ENCODE measurements at regions not wholly inside any gene's neighbourhood (a gene's known extent, or its start where the extent isn't known, plus 50 kb on each side); places are given as distances from the start of the nearest gene placed in this dataset.

DNA sequence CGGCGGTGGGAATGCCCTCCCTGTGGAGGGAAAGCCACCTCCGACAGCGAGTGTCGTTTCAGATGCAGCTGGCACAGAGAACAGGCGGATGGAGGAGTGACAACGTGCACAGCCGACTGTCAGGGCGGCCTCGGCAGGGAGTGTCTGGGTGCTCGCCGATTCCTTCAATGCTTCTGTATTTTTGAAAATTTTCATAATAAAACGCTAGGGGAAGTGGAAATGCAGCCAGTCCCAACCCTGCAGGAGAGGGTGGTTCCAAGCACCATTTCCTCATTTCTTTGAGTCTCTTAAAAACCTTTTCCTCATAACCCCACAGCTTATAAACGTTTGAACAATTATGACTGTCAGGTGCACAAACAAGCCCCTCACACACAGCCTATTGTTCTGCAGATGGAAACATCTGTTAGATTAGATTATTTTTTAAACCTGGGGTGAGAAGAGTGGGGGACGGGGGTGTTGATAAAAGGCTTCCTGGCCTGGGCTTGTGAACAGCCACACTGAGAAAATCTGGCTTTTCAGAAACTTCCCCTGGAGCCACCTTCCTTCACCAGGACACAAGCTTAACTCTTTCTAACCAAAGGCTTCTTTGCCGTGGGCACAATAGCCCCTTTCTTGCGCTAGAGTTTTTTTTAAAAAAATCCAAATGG lies 228.9 kb downstream of the ANKRD60 start:
- intact Hi-C loops (cut with micrococcal nuclease) = no loop called here
- H3K9me1 ChIP-seq (ENCODE audit: insufficient read depth, low read length) = no peaks in the 10 kb centered on the region
- no peak overlapping the region for H2AFZ ChIP-seq (replicated peaks; ENCODE audit: low read length, poor library complexity)
- H3K27ac ChIP-seq (ENCODE audit: insufficient read depth, low read length) = no peak overlapping the region
- no peak for DNase-seq
- H3K14ac ChIP-seq (replicated peaks; ENCODE audit: low read depth, low read length) = no peak overlapping the region
- H3K4me1 ChIP-seq (ENCODE audit: control insufficient read depth, insufficient read depth, low read length) = no peaks in the 10 kb centered on the region
- H3K18ac ChIP-seq (ENCODE audit: low read depth, low read length) = no peak overlapping the region
- CTCF ChIA-PET = no interaction called here
- H3K4me2 ChIP-seq (ENCODE audit: low read depth, low read length) = no peak overlapping the region
- H3K27me3 ChIP-seq (ENCODE audit: control insufficient read depth, insufficient read depth, low read length) = peaks cover 3% of the 10 kb centered on the region; the same call in 1 of the 2 replicates
- no peak overlapping the region for H2BK120ac ChIP-seq (ENCODE audit: low read depth, low read length)
- no peak overlapping the region for H3K56ac ChIP-seq (ENCODE audit: extremely low read depth, insufficient read depth, low read length)
- no peaks in the 10 kb centered on the region for H3K36me3 ChIP-seq (ENCODE audit: control insufficient read depth, insufficient read depth, low read length)
- dilution Hi-C loops (cut with HindIII; ENCODE audit: low sequenced_read_pairs, unreplicated experiment) = no loop called here
- WGBS, 2 experiments (ENCODE audit: extremely low coverage in 2 of 2, insufficient read length in 1 of 2) = 17% methylated on average over 3 of the region's 17 CpGs; no CpG with 5 or more reads in 1 of the 2 experiments
- H4K20me1 ChIP-seq (ENCODE audit: insufficient read depth, low read length) = no peaks in the 10 kb centered on the region
- ATAC-seq (ENCODE audit: low read depth) = no peak
- in situ Hi-C loops (cut with MboI; ENCODE audit: low sequenced_read_pairs) = no loop called here
- TF ChIP-seq RFX5 (IDR thresholded peaks at IDR 0.05; ENCODE audit: low read depth, low read length) = no peak
- TF ChIP-seq, protein P1, sequence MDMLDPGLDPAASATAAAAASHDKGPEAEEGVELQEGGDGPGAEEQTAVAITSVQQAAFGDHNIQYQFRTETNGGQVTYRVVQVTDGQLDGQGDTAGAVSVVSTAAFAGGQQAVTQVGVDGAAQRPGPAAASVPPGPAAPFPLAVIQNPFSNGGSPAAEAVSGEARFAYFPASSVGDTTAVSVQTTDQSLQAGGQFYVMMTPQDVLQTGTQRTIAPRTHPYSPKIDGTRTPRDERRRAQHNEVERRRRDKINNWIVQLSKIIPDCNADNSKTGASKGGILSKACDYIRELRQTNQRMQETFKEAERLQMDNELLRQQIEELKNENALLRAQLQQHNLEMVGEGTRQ (IDR thresholded peaks at IDR 0.05; ENCODE audit: low read depth, low read length) = no peak
- TF ChIP-seq MAZ (IDR thresholded peaks at IDR 0.05; ENCODE audit: borderline replicate concordance, low read depth, low read length) = no peak
- no peak for TF ChIP-seq CEBPB (IDR thresholded peaks at IDR 0.05; ENCODE audit: low read depth, low read length)
- TF ChIP-seq, protein P2, sequence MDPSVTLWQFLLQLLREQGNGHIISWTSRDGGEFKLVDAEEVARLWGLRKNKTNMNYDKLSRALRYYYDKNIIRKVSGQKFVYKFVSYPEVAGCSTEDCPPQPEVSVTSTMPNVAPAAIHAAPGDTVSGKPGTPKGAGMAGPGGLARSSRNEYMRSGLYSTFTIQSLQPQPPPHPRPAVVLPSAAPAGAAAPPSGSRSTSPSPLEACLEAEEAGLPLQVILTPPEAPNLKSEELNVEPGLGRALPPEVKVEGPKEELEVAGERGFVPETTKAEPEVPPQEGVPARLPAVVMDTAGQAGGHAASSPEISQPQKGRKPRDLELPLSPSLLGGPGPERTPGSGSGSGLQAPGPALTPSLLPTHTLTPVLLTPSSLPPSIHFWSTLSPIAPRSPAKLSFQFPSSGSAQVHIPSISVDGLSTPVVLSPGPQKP (IDR thresholded peaks at IDR 0.05; ENCODE audit: borderline replicate concordance, low read depth, low read length) = no peak
- no peak for TF ChIP-seq FOS (IDR thresholded peaks at IDR 0.05; ENCODE audit: low read depth, low read length)
- TF ChIP-seq, protein P3, sequence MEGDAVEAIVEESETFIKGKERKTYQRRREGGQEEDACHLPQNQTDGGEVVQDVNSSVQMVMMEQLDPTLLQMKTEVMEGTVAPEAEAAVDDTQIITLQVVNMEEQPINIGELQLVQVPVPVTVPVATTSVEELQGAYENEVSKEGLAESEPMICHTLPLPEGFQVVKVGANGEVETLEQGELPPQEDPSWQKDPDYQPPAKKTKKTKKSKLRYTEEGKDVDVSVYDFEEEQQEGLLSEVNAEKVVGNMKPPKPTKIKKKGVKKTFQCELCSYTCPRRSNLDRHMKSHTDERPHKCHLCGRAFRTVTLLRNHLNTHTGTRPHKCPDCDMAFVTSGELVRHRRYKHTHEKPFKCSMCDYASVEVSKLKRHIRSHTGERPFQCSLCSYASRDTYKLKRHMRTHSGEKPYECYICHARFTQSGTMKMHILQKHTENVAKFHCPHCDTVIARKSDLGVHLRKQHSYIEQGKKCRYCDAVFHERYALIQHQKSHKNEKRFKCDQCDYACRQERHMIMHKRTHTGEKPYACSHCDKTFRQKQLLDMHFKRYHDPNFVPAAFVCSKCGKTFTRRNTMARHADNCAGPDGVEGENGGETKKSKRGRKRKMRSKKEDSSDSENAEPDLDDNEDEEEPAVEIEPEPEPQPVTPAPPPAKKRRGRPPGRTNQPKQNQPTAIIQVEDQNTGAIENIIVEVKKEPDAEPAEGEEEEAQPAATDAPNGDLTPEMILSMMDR (conservative IDR thresholded peaks at IDR 0.05; ENCODE audit: low read depth, low read length) = no peak
- TF ChIP-seq BHLHE40 (IDR thresholded peaks at IDR 0.05; ENCODE audit: low read depth, low read length) = no peak
- no peak for TF ChIP-seq MAFK (IDR thresholded peaks at IDR 0.05; ENCODE audit: low read depth, low read length)
- no peak for TF ChIP-seq CHD1 (IDR thresholded peaks at IDR 0.05; ENCODE audit: low read depth, low read length)
- no peak for TF ChIP-seq RAD21 (IDR thresholded peaks at IDR 0.05; ENCODE audit: low read length)
- TF ChIP-seq NFE2L2 (IDR thresholded peaks at IDR 0.05; ENCODE audit: low read depth, low read length) = no peak
- TF ChIP-seq MXI1 (IDR thresholded peaks at IDR 0.05; ENCODE audit: borderline replicate concordance, low read depth, low read length) = no peak
- no peak for TF ChIP-seq RCOR1 (IDR thresholded peaks at IDR 0.05; ENCODE audit: insufficient replicate concordance, low read length)
- H4K8ac ChIP-seq (ENCODE audit: low read depth in 2 of 2, low read length in 2 of 2) = no peak overlapping the region
- no TSS peak for BruUV-seq (replicated peaks)
- no peak overlapping the region for H3K9ac ChIP-seq (ENCODE audit: low read depth, low read length)
- no peak overlapping the region for H2AK9ac ChIP-seq (replicated peaks; ENCODE audit: low read depth, low read length, poor library complexity)
- no peak overlapping the region for H4K5ac ChIP-seq (ENCODE audit: low read depth, low read length)
- no peak overlapping the region for H2BK20ac ChIP-seq (ENCODE audit: low read depth, low read length)
- POLR2A ChIA-PET (ENCODE audit: unreplicated experiment) = no interaction called here
- no peaks in the 10 kb centered on the region for H3K79me1 ChIP-seq (ENCODE audit: low read depth in 1 of 2, low read length in 2 of 2)
- H2AK5ac ChIP-seq (ENCODE audit: low read depth, low read length) = no peak overlapping the region
- no peaks in the 10 kb centered on the region for H3K9me3 ChIP-seq (ENCODE audit: control insufficient read depth, insufficient read depth, low read length)
- no peak overlapping the region for H3K4me3 ChIP-seq (ENCODE audit: insufficient read depth, low read depth, low read length)
- H4K91ac ChIP-seq (ENCODE audit: insufficient read depth, low read depth, low read length) = no peak overlapping the region
- H3K4ac ChIP-seq (ENCODE audit: low read depth, low read length) = no peak overlapping the region
- H2BK15ac ChIP-seq (ENCODE audit: low read depth, low read length) = no peak overlapping the region
- H3K23ac ChIP-seq (ENCODE audit: low read depth, low read length) = no peak overlapping the region
- no peak overlapping the region for H2BK5ac ChIP-seq (ENCODE audit: low read depth, low read length, poor library complexity, severe bottlenecking)

All from IMR-90 (cell line).